ENCODE measurements at regions not wholly inside any gene's neighbourhood (a gene's known extent, or its start where the extent isn't known, plus 50 kb on each side); places are given as distances from the start of the nearest gene placed in this dataset.

DNA sequence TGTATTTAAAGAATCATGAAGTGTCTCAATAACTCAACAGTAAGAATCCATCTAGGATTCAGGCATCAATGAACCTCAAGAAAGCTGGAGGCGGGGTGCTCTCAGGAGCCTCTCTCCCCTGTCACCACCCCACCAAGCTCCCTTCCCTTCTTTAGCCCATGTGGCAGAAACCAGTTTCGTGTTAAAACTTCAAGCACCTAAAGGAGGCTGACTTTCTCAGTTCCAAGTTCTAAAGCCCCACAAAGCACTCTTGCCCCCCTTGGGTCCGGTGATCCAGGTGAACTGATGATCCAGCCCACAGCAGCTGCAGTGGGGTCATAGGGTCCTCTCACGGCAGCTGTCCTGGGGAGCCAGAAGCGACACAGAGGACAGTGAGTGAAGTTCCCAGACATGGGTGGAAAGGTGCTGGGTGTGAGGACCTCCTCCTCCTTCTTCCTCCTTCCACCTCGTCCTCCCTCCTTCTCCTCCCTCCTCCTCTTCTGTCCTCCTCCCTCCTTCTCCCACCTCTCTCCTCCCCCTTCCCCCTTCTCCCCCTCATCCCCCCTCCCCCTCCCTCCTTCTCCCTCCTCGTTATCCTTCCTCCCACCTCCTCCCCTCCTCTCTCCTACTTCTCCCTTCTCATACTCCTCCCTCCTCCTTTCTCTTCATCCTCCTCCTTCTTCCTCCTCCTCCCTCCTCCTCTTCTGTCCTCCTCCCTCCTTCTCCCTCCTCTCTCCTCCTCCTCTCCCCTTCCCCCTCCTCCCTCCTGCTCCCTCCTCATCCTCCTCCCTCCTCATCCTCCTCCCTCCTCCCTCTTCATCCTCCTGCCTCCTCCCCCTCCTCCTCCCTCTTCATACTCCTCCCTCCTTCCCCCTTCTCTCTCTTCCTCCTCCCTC lies 192.4 kb upstream of the AGAP1 start:
- Histone ChIP-seq H3K4me1 (ENCODE audit: control insufficient read depth, insufficient read depth, low read length) (no peaks in the 10 kb centered on the region), H3K9ac (ENCODE audit: low read depth, low read length) (no peak overlapping the region), H3K9me3 (ENCODE audit: control insufficient read depth, insufficient read depth, low read length) (no peaks in the 10 kb centered on the region), H3K27me3 (ENCODE audit: control insufficient read depth, insufficient read depth, low read length) (no peaks in the 10 kb centered on the region), H3K4me3 (ENCODE audit: low read depth, low read length) (no peak overlapping the region), H3K36me3 (ENCODE audit: control insufficient read depth, insufficient read depth, low read length) (no peaks in the 10 kb centered on the region)

DNA sequence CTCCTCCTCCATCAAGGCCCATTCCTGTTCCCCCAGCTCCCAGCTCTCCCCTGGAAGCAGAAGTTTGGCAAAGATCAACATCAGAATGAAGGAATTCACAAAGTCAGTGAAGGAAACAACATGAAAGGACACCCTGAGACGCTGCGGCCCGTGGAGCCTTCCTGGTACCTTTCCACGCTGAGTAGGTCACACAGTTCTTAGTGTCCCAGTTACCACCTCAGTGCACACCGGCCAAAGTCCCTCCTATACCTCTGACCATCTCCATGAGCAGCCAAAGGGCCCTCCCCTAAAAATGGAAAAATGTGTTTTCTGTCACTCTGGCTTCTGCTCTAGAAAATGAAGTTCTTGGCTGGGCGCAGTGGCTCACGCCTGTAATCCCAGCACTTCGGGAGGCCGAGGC lies 191.6 kb upstream of the AGAP1 start:
- Histone ChIP-seq H3K9me3 (ENCODE audit: control insufficient read depth, insufficient read depth, low read length) (no peaks in the 10 kb centered on the region), H3K27me3 (ENCODE audit: control insufficient read depth, insufficient read depth, low read length) (no peaks in the 10 kb centered on the region), H3K36me3 (ENCODE audit: control insufficient read depth, insufficient read depth, low read length) (no peaks in the 10 kb centered on the region), H3K4me3 (ENCODE audit: low read depth, low read length) (no peak overlapping the region), H3K4me1 (ENCODE audit: control insufficient read depth, insufficient read depth, low read length) (no peaks in the 10 kb centered on the region), H3K9ac (ENCODE audit: low read depth, low read length) (no peak overlapping the region)

DNA sequence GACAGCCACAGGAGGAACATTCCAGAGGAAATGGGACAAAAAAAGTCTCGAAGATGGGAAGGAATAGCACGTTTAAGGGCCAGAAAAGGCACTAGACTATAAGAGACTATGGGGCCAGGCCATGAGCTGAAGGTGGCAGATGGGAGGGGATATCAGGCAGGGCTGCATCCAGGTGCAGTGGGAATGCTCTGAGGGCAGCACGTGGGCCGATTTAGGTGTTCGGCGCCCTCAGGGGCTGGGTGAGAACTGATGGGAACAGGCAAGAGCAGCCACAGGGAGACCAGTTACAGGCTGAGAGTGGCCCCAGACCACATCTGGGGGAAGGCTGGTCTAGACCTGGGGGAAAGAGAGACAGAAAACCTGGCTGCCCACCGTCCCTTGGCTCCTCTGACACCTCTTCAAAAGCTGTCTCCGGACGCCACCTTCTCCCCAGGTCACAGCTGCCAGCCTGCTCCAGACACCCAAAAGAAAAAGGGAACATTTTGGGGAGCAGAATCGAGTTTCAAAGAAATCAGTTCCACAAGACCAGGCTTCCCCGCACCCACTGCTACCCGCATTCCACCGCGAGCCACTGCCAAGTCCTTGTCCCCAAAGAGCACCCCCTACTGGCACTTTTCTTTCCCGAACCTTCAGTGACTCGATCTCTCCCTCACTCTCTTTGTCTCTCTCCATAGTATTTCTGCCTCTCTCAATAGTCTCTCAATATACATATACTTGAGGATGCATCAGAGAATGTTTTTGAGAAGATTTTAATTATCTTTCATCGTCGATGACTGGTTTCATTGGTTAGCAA lies 190.1 kb upstream of the AGAP1 start:
- no peaks in the 10 kb centered on the region for H3K9me3 ChIP-seq (ENCODE audit: control insufficient read depth, insufficient read depth, low read length)
- H3K36me3 ChIP-seq (ENCODE audit: control insufficient read depth, insufficient read depth, low read length): no peaks in the 10 kb centered on the region
- no peaks in the 10 kb centered on the region for H3K27me3 ChIP-seq (ENCODE audit: control insufficient read depth, insufficient read depth, low read length)
- H3K4me3 ChIP-seq (ENCODE audit: low read depth, low read length): no peak overlapping the region
- no peak overlapping the region for H3K9ac ChIP-seq (ENCODE audit: low read depth, low read length)
- no peaks in the 10 kb centered on the region for H3K4me1 ChIP-seq (ENCODE audit: control insufficient read depth, insufficient read depth, low read length)

DNA sequence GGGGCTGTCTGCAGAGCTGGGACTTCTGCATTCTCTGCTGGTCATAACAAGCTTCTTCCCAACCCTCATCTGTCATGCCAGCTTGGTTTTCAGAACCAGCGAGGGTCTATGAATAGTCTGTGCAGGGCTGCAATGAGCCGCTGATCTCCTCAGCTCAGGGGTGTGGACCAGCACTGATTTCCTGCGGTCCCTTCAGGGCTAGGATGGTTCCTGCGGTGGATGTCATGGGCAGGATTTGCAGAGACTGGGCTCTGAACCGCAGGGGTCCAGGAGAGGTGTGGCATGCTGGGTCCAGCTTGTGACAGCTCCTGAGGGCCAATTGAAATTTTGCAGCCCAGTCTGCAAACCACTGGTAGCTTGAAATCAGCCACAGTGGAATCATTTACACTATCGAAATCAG lies 188.2 kb upstream of the AGAP1 start:
- Histone ChIP-seq H3K9me3 (ENCODE audit: control insufficient read depth, insufficient read depth, low read length) (no peaks in the 10 kb centered on the region), H3K27me3 (ENCODE audit: control insufficient read depth, insufficient read depth, low read length) (no peaks in the 10 kb centered on the region), H3K4me3 (ENCODE audit: low read depth, low read length) (no peak overlapping the region), H3K4me1 (ENCODE audit: control insufficient read depth, insufficient read depth, low read length) (no peaks in the 10 kb centered on the region), H3K36me3 (ENCODE audit: control insufficient read depth, insufficient read depth, low read length) (no peaks in the 10 kb centered on the region), H3K9ac (ENCODE audit: low read depth, low read length) (no peak overlapping the region)

DNA sequence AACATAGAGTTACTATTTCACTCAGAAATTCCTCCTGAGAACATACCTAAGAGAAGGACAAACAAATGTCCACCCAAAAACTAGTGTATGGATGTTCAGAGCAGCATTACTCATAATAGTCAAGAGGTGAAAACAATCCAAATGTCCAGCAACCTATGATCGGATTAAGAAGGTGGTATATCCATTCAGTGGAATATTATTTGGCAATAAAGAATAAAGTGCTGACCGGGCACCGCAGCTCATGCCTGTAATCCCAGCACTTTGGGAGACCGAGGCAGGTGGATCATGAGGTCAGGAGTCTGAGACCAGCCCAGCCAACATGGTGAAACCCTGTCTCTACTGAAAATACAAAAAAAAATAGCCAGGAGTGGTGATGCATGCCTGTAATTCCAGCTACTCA lies 182.8 kb upstream of the AGAP1 start:
- no peaks in the 10 kb centered on the region for H3K4me1 ChIP-seq (ENCODE audit: control insufficient read depth, insufficient read depth, low read length)
- H3K36me3 ChIP-seq (ENCODE audit: control insufficient read depth, insufficient read depth, low read length): no peaks in the 10 kb centered on the region
- H3K27me3 ChIP-seq (ENCODE audit: control insufficient read depth, insufficient read depth, low read length): no peaks in the 10 kb centered on the region
- H3K4me3 ChIP-seq (ENCODE audit: low read depth, low read length): no peak overlapping the region
- H3K9me3 ChIP-seq (ENCODE audit: control insufficient read depth, insufficient read depth, low read length): no peaks in the 10 kb centered on the region
- H3K9ac ChIP-seq (ENCODE audit: low read depth, low read length): no peak overlapping the region

DNA sequence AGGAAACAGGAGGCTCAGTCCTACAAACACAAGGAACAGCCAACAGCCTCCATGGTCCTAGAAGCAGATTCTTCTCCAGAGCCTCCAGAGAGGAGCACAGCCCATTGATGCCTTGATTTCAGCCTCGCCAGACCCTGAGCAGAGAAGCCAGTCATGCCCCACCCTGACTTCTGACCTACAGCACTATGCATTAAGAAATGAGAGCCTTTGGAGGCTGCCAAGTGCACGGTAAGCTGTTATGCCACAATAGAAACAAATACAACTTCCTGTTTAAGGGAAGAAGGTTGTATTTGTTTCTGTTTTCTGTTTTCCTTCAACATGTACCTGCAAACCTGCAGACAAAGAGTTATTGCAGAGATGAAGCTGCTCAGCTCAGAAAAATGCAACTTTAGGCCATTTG lies 181.3 kb upstream of the AGAP1 start:
- Histone ChIP-seq H3K4me1 (ENCODE audit: control insufficient read depth, insufficient read depth, low read length) (no peaks in the 10 kb centered on the region), H3K9me3 (ENCODE audit: control insufficient read depth, insufficient read depth, low read length) (no peaks in the 10 kb centered on the region), H3K4me3 (ENCODE audit: low read depth, low read length) (no peak overlapping the region), H3K9ac (ENCODE audit: low read depth, low read length) (no peak overlapping the region), H3K27me3 (ENCODE audit: control insufficient read depth, insufficient read depth, low read length) (no peaks in the 10 kb centered on the region), H3K36me3 (ENCODE audit: control insufficient read depth, insufficient read depth, low read length) (no peaks in the 10 kb centered on the region)

DNA sequence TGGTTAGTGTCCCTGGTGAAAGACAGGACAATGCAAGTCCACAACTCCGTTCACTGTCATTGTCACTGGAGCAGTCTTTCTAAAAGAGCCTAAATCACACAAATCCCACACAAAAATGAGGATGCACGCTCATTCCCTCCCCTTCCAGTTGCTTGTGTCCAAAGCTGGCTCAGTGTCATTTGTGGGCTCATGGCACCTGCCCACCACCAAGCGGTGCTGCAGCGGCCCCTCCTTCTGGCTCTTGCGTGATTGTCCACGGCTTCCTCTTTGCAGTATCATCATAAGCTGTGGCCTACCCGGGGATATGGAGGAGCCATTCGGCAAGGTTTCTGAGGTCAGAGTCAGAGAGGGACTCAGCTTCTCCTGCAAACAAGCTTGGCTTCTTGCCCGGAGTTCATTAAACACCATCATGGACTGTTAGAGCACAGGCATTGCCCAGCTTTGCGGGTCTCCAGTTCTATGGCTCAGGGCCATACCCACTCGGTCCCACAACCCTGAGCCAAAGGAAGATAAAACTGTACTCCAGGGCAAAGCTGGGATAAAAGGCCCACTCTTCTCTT lies 179.4 kb upstream of the AGAP1 start:
- Histone ChIP-seq H3K4me3 (ENCODE audit: low read depth, low read length) (no peak overlapping the region), H3K27me3 (ENCODE audit: control insufficient read depth, insufficient read depth, low read length) (no peaks in the 10 kb centered on the region), H3K36me3 (ENCODE audit: control insufficient read depth, insufficient read depth, low read length) (no peaks in the 10 kb centered on the region), H3K9me3 (ENCODE audit: control insufficient read depth, insufficient read depth, low read length) (no peaks in the 10 kb centered on the region), H3K9ac (ENCODE audit: low read depth, low read length) (no peak overlapping the region), H3K4me1 (ENCODE audit: control insufficient read depth, insufficient read depth, low read length) (no peaks in the 10 kb centered on the region)

DNA sequence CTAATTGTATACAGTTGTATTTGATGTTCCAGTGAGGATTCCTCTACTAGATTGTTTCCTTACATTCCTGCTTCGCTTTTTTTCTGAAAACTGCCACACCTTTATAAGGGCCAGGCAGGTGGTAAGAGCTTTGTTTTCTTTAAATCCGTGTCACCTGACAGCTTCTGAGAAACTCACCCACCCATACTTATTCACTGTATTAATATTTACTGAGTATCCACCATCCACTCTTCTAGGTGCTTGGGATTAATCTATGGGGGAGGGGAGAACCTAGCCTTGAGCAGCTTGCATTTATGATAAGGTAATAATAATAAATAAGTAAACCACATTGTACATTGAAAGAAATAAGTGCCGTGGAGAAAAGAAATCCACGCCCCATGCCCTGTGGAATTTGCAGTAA lies 174.7 kb upstream of the AGAP1 start:
- H3K9me3 ChIP-seq (ENCODE audit: control insufficient read depth, insufficient read depth, low read length): no peaks in the 10 kb centered on the region
- H3K27me3 ChIP-seq (ENCODE audit: control insufficient read depth, insufficient read depth, low read length): no peaks in the 10 kb centered on the region
- no peaks in the 10 kb centered on the region for H3K36me3 ChIP-seq (ENCODE audit: control insufficient read depth, insufficient read depth, low read length)
- no peaks in the 10 kb centered on the region for H3K4me1 ChIP-seq (ENCODE audit: control insufficient read depth, insufficient read depth, low read length)
- H3K9ac ChIP-seq (ENCODE audit: low read depth, low read length): no peak overlapping the region
- H3K4me3 ChIP-seq (ENCODE audit: low read depth, low read length): no peak overlapping the region

DNA sequence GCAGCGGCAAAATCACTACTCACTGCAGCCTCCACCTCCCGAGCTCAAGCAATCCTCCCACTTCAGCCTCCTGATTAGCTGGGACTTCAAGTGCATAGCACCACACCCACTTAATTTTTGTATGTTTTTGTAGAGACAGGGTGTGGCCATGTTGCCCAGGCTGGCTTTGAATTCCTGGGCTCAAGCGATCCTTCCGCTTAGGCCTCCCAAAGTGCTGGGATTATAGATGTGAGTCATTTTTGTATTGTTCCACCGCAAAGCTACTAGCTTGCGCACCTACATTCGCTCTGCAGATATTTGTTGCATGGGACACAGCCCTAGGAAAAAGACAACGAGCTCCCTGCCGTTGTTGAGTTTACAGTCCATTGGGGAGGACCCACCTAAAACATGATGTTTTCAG lies 173.5 kb upstream of the AGAP1 start:
- Histone ChIP-seq H3K9ac (ENCODE audit: low read depth, low read length) (no peak overlapping the region), H3K27me3 (ENCODE audit: control insufficient read depth, insufficient read depth, low read length) (peaks cover 1% of the 10 kb centered on the region), H3K4me3 (ENCODE audit: low read depth, low read length) (no peak overlapping the region), H3K4me1 (ENCODE audit: control insufficient read depth, insufficient read depth, low read length) (peaks cover 7% of the 10 kb centered on the region), H3K9me3 (ENCODE audit: control insufficient read depth, insufficient read depth, low read length) (no peaks in the 10 kb centered on the region), H3K36me3 (ENCODE audit: control insufficient read depth, insufficient read depth, low read length) (no peaks in the 10 kb centered on the region)

DNA sequence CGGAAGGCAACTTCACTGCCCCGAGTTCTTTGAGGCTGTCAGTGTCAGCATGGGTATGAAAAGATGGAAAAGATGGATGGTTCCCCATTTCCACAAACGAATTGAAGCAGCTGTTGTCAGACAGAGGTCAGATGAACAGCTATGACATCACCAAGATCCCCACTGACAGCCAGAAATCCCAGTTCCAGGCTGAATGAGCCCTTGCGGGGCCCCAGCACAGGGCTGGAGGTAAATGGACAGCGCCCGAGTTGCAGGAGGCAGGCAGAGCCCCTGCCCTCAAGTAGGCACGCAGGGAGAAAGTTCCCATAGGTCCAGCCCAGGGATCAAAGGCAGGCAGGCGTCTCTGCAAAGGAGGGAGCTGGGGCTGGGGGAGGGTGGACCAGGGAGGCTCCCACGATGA lies 169.5 kb upstream of the AGAP1 start:
- Histone ChIP-seq H3K4me1 (ENCODE audit: control insufficient read depth, insufficient read depth, low read length) (peaks cover 7% of the 10 kb centered on the region), H3K4me3 (ENCODE audit: low read depth, low read length) (no peak overlapping the region), H3K27me3 (ENCODE audit: control insufficient read depth, insufficient read depth, low read length) (peaks cover 4% of the 10 kb centered on the region), H3K9me3 (ENCODE audit: control insufficient read depth, insufficient read depth, low read length) (no peaks in the 10 kb centered on the region), H3K36me3 (ENCODE audit: control insufficient read depth, insufficient read depth, low read length) (no peaks in the 10 kb centered on the region), H3K9ac (ENCODE audit: low read depth, low read length) (no peak overlapping the region)

DNA sequence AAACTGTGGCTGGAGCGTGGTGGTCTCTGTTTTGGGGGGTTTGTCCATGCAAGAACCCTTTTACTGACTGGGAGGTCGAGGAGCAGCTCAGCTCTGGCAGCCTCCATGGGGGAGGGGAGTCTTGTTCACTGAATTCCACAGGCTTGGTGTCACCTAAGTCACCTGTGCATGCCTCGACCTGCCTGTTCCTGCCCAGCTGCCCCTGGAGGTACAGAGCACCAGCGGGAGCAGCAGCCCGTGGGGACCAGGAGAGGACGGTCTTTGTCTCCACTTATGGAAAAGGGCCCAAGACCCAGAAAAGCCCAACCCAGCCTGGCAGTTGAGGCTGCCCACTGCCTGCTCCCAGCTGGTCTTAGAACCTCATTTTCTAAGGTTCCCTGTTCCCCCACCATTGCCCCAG lies 168.7 kb upstream of the AGAP1 start:
- H3K9ac ChIP-seq (ENCODE audit: low read depth, low read length): no peak overlapping the region
- H3K36me3 ChIP-seq (ENCODE audit: control insufficient read depth, insufficient read depth, low read length): no peaks in the 10 kb centered on the region
- no peaks in the 10 kb centered on the region for H3K9me3 ChIP-seq (ENCODE audit: control insufficient read depth, insufficient read depth, low read length)
- peaks cover 4% of the 10 kb centered on the region for H3K27me3 ChIP-seq (ENCODE audit: control insufficient read depth, insufficient read depth, low read length)
- peaks cover 7% of the 10 kb centered on the region for H3K4me1 ChIP-seq (ENCODE audit: control insufficient read depth, insufficient read depth, low read length)
- no peak overlapping the region for H3K4me3 ChIP-seq (ENCODE audit: low read depth, low read length)

DNA sequence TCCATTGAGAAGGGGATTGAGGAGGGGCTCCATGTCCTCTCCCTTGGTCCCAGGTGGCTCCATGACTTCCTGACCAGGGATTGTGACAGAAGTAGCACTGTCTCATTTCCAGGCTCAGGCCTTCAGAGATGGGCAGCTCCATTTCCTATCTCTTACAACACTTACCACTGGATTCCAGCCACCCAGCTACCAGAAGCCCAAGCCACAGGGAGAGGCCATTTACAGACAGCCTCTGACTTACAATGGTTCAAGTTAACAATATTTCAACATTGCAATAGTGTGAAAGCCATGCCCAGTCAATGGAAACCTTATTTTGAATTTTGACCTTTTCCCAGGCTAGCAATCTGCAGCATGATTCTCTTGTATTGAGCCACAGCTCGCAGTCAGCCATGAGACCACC lies 164.9 kb upstream of the AGAP1 start:
- Histone ChIP-seq H3K9me3 (ENCODE audit: control insufficient read depth, insufficient read depth, low read length) (no peaks in the 10 kb centered on the region), H3K4me1 (ENCODE audit: control insufficient read depth, insufficient read depth, low read length) (peaks cover 7% of the 10 kb centered on the region), H3K9ac (ENCODE audit: low read depth, low read length) (no peak overlapping the region), H3K4me3 (ENCODE audit: low read depth, low read length) (no peak overlapping the region), H3K27me3 (ENCODE audit: control insufficient read depth, insufficient read depth, low read length) (peaks cover 4% of the 10 kb centered on the region), H3K36me3 (ENCODE audit: control insufficient read depth, insufficient read depth, low read length) (no peaks in the 10 kb centered on the region)

Data from iPS-15b (cell line).